A673 (cell line): ENCODE measurements at regions not wholly inside any gene's neighbourhood (a gene's known extent, or its start where the extent isn't known, plus 50 kb on each side); places are given as distances from the start of the nearest gene placed in this dataset.

Experiments used
- CTCF ChIP-seq: fragments of 300-800, 200-600 bp; sonication (generic); conservative IDR thresholded peaks from 2 replicates; pipeline ENCODE4 v1.5.1; 2017; ENCODE audit warnings: low read depth, mild to moderate bottlenecking, antibody characterized with exemption, low read length, moderate library complexity, mixed read lengths
- EZH2 ChIP-seq: fragments of 200-600 bp; sonication (generic); IDR thresholded peaks from 2 replicates; pipeline ENCODE4 v1.6.1; 2017; ENCODE audit warnings: borderline replicate concordance, low read depth, mild to moderate bottlenecking, mixed read lengths, antibody characterized with exemption, low read length; ENCODE audit not compliant: poor library complexity, severe bottlenecking

GRCh38 chr2:21728133-21728532, 604.4 kb downstream of the TDRD15 start:
- TF ChIP-seq EZH2 (no peak), CTCF (no peak)
